Stimulated activated CD8-positive, alpha-beta memory T cell treated with anti-CD3 and anti-CD28 coated beads, Interleukin-12 subunit alpha, Interleukin-12 subunit beta, amount 100 ng/mL, for 1 hour (primary cell): ENCODE measurements at regions not wholly inside any gene's neighbourhood (a gene's known extent, or its start where the extent isn't known, plus 50 kb on each side); places are given as distances from the start of the nearest gene placed in this dataset.
"Not testable (repeated sequence)": the region's sequence is repeated elsewhere in the genome, so short reads cannot be mapped to it uniquely, and the experiment has no call there.

Source experiments
- DNase-seq: peaks from one replicate; pipeline ENCODE4 v3.0.0-alpha.2; 2020; ENCODE audit warnings: low read depth

DNA sequence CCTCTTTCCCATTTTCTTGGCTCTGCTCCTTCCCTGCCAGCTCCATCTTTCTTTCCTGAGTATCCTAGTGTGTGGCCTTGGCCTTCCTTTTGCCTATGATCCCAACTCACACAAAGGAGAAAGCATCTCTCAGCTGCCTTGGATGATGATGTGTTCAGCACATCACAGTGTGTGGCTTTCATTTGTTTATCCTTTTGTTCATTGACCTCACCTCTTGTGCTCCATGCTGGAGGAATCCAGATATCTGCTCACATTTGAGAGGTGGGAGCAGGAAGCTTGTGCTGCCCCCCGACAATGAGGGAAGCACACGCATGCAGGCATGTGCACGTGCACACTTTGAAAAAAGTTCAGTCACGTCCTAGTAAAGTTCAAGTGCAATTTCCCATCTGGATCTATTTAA lies 131.0 kb downstream of the SMIM20 start:
- DNase-seq: no peak

DNA sequence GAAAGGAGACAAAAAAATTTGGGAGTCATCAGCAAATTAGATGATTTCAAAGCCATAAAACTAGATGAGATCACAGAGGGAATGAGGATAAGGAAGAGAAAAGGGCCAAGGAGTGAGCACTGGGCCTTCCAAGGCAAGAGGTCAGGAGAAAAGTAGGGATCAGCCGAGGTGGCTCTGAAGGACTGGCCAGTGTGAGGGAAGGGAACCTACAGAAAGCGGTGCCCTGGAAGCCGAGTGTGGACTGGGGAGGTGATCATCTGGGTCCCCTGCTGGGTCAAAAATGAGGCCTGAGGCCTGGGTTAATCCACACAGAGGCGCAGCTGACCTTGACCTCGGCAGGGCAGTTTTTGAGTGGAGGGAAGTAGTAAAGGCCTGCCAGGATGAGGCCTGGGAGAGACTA lies 133.8 kb downstream of the SMIM20 start:
- no peak for DNase-seq

DNA sequence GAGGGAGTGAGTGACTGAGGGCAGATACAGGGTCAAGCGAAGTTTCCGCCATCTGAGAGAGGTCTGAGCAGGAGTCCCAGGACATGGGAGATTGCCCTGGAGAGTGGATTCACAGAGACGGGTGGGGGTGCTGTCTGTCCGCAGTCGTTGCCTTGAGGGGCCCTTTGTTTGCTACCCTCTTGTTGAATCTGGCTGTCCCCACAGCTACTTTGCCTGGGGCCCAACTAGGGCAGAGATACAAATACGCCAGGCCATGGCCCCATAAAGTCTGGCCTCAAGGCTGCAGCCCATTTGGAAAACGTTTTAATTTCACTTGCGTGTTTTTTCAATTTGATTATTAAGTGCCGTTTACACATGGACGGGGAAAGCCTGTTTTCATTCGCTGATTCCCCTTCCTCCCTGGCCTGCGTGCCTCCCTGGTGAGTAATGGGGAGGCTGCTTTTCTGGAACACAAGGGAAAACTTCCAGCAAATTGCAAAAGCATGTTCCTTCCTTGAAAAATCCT lies 134.4 kb downstream of the SMIM20 start:
- no peak for DNase-seq

DNA sequence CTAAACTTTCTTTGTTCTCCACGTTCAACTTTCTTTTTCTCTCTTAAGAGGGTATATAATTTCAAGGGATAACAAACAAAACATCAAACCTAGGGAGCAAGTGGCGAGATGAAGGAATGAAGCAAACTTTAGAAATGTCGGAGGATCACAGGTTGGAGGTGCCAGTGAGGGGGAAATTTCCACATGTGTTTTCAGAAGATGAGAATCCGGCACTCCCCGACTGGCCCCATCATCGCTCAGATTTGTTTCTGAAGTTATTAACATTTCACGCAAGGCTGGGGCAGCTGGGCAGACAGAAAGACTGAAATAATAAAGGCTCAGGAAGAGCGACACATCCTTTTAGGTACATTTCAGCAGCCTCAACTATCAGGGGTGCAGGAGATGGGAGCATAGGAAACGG lies 134.9 kb downstream of the SMIM20 start:
- DNase-seq: no peak

DNA sequence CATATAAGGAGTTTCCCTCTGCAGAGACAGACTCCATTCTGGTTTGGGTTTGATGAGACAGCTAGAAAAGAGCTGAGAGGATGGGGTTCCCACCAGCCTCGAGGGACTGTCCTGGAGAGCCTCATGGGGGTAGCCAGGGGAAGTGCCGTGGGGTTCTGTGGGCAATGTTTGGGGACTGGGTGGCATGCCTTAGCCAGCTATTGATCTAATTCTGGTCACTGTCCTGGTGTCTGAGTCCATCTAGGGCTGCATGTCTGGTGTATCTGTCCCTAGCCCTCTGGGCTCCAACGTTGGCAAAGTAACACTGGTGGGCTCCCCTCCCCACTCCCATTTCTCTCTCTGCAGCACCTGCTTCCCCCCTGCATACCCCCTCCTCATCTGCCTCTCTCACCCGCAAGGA lies 135.4 kb downstream of the SMIM20 start:
- DNase-seq: no peak

DNA sequence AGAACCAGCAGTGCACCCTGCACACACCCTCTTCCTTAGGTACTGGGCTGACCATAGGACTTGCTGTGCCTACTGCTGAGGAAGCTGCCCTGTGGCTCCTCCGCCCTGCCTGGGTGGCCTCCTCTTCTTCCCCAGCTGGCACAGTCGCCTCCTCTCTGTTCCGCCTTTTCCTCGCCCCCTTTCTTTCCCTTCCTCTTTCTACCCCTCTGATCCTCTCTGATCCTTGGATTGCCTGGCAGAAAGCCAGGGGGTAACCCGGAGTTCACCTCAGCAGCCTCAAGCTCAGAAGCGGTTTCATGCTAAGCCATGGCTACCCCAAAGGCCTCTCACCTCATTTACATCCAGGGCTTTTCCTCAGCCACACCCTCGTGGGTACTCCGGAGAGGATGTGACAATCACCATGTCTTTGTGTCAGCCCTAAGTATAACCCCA lies 136.2 kb downstream of the SMIM20 start:
- DNase-seq: no peak

DNA sequence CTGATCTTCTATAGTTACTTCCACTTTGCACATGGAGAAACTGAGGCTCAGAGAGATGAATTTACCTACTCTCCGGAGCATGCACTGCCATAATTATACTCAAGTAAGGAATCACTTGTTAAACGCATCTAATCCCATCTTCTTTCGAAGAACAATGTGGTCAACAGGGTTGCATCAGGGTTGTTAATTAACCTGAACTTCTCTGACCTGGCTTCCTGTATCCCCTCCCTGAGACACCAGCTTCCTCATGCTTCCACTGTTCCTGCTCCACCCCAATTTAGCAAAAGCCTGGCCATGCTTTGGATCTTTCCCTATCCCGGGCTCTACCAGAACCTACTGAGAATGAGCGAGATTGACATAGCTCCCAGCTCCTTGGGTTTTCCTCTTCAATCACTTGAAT lies 136.7 kb downstream of the SMIM20 start:
- DNase-seq: no peak

DNA sequence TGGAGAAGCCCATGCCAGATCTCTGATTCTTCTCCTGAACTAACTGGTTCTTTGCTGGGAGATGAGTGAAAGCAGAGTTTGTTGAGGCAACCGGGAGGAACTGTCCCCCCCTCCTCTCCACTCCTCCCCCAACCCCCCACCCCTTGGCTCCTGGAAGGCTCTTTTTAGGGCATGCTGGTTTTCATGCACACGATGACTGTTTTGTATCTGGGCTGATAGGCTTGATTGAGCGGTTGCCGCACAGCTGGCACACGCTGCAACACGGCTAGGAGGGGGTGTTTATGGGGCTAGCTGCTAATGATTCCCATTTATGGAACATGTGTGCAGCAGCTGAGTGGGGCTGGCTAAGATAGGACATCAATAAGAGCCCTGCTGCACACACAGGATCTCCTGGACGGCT lies 137.2 kb downstream of the SMIM20 start:
- DNase-seq: no peak

DNA sequence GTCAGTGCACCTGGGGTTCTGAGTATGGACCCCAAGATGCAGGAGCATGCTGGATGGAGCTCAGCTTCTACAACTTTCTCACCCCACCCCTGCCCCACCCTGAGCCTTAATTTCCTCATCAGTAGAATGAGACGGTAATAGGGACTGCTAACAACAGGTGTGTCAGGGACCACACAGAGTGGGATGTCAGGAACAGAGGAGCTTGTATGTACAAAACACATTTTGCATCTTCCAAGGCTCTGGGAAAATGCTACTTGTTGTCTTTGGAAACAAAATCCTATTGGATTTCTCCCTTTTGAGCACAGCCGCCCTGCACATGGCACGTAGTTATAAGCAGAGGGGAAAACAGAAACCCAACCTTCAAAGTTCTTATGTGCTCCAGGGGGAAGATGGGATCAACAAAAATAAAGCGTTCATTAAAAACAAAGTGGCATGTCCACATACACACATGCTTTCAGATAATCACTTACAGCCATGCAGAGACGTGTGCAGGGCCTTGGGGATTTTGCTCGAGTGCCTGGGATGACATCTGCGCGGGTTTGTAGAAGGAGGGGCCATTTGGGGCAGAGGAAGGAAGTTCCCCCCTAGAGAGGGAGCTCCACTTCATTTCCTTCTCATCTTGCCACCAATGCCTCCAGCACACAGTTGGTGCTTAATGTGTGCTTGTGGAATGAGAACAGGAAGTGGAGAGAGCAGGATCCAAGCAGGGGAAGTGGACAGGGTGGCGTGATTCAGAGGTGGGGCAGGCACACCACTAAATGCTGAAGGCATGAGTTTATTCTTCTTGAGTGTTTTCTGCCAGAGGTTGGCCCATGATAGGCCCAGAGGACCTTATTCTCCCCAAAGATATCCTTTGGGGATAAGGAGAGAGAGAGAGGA lies 138.9 kb downstream of the SMIM20 start:
- DNase-seq: no peak

DNA sequence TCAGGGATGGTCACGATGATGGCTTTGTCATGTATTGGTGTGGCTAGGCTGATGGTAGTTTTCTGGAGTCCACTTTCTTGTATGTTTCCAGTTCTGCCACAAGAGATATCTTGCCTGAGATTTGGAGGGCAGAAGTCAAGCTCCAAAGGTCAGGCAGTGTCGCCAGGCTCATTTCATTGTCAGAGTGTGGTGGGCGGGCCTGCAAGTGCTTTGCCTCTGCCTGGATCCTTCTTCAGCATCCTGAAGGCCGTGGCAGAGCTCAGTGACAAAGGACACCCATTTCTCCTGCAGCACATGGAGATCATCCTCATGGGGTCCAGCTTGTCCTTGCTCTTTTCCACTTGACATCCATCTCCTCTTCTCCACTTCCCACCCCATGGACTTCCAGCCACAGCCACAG lies 139.7 kb downstream of the SMIM20 start:
- DNase-seq: no peak

DNA sequence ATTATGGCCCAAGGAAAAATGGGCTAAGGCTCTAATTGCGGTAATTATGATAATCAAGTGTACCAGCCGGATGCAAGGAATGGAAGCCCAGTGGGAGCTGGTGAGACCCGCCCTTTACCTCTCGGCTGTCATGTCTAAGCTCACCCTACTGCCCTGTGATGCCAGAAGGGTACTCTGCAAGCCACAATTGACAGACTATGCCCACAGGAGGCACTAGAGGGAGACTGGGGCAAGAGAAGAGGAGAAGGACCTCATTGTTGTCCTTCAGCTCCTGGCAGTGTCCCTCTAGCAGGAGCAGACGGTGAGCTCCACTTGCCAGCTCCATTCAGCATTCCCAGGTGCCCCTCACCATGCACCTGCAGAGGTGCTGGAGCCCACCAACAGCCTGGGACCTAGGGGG lies 141.8 kb downstream of the SMIM20 start:
- no peak for DNase-seq

DNA sequence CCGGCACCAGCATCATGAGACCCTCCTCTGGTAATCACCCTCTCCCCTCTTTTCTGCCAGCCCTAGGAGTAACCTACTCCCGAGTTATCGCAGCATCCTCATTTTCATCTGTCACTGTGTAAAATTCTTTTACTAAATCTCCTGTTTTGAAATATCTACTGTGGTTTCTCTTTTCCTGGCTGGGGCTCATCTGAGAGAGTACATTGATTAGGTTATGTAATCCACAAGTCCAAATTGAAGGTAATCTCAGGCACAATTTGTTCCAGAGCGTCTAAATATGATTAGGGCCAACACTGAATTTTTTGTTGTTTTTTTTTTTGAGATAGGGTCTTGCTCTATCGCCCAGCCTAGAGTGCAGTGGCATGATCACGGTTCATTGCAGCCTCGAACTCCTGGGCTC lies 142.4 kb downstream of the SMIM20 start:
- no peak for DNase-seq

DNA sequence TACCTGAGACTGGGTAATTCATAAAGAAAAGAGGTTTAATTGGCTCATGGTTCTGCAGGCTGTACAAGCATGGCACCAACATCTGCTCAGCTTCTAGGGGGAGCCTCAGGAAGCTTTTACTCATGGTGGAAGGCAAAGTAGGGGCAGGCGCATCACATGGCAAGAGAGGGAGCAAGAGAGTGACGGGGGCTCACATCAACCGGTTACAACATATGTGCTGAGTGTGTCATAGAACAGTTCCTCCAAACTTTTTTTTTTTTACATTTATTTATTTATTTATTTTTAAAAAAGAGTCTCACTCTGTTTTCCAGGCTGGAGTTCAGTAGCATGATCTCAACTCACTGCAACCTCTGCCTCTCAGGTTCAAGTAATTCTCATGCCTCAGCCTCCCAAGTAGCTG lies 143.8 kb downstream of the SMIM20 start:
- DNase-seq: not testable (repeated sequence)

DNA sequence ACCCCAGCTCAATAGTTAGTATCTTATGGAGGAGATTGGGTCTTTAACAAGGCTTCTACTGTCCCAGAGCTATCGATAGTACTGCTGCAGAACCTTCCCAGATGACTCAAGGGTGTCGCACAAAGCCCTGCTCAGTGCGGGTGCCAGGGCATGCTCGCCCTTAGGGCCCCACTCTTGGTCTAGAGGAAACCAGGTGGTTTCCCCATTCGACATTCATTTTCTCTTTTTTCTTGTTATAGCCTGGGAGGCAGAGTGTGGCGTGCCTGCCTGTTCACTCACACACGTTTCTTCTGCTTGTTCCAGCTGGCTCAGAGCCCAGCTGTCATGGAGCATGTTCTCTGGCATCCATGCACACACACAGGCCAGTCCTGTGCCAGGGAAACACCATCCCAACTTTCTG lies 144.5 kb downstream of the SMIM20 start:
- DNase-seq: no peak

DNA sequence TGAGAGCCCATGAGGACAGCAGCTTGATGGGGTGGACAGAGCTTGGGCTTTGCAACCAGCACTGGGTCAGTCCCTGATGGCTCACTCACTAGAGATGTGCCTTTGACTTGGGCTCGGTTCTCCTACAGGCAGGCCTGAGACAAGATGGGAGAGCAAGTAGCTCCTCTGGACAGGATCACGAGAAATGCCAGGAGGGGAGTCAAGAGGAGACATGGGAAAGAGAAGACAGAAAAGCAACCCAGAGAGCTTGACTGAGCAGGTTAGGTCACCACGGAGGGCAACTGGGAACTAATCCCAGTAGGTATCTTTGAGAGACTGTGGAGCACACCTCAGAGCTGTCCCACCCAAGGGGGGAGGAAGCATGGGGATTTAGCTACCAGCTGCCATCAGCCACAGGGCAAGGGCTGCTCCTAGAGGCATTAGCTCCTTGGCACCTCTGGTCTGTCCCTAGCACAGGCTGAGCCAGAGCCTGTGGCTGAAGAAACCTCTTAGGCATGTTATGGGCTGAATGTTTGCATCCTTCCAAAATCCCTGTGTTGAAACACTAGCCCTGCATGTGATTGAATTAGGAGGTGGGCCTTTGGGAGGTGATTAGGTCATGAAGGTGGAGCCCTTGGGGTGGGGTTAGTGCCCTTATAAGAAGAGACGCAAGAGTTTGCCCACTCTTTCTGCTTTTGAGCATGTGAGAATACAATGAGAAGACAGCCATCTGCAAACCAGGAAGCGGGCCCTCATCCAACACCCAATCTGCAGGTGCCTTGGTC lies 145.6 kb downstream of the SMIM20 start:
- DNase-seq: no peak

DNA sequence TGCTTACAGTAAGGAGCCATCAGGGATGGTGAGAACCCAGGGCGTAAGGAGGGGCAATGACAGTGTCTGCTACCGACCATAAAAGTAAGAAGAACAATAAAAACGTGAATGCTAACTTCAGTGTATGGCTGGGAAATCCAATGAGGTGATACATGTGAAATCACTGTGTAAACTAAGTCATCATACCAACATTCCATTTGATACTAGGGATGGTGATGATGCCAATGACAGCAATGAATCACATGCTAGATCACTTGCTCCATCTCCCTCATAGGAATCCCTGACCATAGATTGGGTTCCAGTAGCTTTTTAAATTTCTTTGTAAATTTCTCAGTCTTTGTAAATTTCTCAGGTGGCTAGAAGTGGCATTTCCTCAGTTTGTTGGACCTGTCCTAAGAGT lies 146.3 kb downstream of the SMIM20 start:
- DNase-seq: no peak

DNA sequence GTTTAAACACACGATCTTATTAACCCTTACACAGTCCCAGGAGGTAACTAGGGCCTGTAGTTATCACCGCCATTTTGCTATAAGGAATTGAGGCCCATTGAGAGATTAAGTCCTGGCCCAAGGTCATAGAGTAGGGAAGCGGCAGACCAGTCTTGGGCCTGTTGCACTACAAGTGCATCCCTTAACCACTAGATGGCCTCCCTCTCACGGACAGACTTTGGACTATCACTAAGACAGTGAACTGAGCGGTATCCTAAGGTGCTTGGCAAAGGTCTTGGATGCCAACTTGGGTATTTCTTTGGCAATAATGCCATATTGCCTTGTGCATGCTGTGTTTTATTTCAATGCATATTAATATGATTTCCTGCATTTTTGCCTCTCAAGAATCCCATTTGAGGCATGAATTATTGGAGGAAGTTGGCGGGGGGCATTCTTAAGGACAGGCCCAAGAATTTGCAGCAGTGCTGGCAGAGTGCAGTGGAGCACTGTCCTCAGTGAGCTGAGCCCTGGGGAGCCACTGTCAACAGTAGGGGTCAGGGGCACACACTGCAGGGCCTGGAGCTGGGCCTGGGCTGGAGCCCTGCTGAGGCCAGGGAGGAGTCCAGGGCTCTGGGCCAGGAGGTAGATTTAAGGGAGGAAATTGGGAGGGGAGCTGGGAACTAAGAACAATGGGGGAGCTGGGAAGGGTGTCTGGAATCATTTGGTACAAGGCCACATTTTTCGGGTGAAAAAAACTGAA lies 147.4 kb downstream of the SMIM20 start:
- no peak for DNase-seq

DNA sequence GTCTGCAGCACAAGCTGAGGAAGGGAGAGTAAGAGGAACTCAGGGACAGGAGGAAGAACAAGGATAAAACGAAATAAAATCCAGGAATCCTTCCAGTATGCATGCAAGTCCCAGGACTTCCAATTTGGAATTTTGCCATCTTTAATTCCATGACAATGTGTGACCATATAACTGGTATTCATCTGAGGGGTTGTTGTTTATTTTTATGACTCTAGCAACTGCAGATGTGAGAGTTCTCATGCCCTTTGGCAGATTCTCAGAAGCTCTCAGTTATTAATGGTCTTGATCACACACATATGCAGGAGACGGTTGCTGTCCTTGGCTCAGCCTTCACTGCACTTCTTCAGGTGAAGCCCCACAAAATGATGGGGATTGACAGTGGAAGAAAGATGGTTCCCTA lies 148.2 kb downstream of the SMIM20 start:
- no peak for DNase-seq

DNA sequence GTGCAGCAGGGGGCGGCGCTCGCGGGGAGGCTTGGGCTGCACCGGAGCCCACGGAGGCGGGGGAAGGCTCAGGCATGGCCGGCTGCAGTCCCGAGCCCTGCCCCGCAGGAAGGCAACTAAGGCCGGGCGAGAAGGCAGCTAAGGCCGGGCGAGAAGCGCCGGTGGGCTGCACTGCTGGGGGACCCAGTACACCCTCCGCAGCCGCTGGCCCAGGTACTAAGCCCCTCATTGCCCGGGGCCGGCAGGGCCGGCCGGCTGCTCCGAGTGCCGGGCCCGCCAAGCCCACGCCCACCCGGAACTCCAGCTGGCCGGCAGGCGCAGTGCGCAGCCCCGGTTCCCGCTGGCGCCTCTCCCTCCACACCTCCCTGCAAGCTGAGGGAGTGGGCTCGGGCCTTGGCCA lies 150.0 kb downstream of the SMIM20 start:
- not testable (repeated sequence) for DNase-seq

DNA sequence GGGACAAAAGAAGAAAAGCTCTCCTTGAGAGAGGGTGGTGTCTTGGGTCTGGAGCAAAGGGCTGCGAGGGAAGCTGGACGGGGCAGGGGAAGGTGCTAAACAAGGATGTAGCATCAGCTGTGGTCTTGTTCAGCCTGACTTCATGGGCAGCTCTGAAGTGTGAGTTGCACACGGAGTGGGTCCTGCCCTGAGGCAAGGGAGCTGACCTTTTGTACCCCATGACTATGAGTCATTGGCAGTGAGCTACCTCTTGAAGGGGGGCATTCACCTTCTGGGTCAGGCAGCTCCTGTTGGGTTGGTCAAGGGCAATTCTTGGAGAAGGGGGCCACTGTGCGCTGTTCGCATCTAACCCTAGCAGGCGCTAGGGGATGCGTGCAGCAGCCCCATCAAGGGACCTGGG lies 151.8 kb downstream of the SMIM20 start:
- DNase-seq: no peak

DNA sequence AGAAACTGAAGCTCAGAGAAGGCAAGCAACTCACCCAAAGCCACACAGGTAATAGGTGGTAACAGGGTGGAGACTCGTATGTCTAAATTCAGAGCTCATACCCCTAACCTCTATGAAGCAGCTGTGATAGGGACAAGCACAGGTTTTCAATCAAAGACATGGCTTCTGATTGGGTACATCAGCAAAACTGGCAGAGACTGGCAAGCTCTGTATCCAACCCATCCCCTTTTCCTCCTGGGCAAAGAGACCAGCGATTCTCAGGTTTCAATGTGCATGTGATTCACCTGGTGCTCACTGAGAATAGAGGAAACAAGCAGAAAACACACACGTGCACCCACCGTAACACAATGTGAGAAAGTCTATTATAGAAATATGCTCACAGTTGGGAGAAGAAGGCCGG lies 153.0 kb downstream of the SMIM20 start:
- DNase-seq: no peak

DNA sequence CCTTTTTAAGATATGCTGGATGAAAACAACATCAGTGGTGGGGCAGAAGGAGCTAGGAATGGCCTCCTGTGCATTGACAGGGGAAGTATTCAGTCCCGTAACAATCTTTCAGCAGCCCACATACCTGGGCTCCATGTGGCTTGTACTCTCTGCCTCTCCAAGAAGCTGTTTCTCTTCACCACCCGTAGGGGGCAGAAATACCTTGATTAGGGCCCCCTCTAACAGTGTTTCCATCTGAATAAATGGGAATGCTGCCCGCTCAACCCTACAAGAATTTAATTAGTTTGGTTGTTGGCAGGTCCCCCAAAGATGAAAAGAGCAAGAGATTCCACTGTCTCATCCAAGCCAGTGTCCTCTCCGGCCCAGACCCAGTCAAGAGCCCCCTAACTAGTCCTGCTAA lies 155.2 kb downstream of the SMIM20 start:
- no peak for DNase-seq

DNA sequence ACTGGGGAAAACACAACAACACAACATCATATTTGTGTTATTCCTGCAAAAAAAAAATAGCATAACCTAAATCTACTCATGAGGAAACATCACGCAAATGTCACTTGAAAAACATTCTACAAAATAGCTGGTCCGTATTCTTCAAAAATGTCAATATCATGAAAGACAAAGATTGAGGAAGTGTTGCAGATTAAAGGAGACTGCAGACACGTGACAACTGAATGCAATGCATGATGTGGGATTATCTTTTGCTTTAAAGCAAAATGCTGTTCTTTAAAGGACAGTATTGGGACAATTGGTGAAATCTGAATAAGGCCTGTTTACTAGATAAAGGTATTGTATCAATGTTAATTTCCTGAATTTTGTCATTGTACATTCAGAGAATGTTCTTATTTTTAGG lies 157.7 kb downstream of the SMIM20 start:
- DNase-seq: no peak
